HG02938 (cell line): ENCODE measurements at regions not wholly inside any gene's neighbourhood (a gene's known extent, or its start where the extent isn't known, plus 50 kb on each side); places are given as distances from the start of the nearest gene placed in this dataset.

Experiments used
- ATAC-seq: cut with Tn5 transposase; IDR thresholded peaks from one replicate; pipeline ENCODE4 v1.9.1; 2021; ENCODE audit warnings: mild to moderate bottlenecking, moderate library complexity; ENCODE audit not compliant: unreplicated experiment

GRCh38 chr11:80505771-80506170, 1064.9 kb upstream of the TENM4 start:
- ATAC-seq = no peak

- ATAC-seq = no peak
Observed at GRCh38 chr11:80503990-80504389, 1063.2 kb upstream of the TENM4 start.

GRCh38 chr11:80502511-80502910, 1061.7 kb upstream of the TENM4 start:
- ATAC-seq = no peak

GRCh38 chr11:80495116-80495515, 1054.3 kb upstream of the TENM4 start:
- ATAC-seq = no peak

GRCh38 chr11:80487952-80488351, 1047.1 kb upstream of the TENM4 start:
- ATAC-seq = no peak

GRCh38 chr11:80486678-80487077, 1045.8 kb upstream of the TENM4 start:
- ATAC-seq = no peak

GRCh38 chr11:80477178-80477577, 1036.3 kb upstream of the TENM4 start:
- ATAC-seq = no peak

- no peak for ATAC-seq
Observed at GRCh38 chr11:80473562-80473961, 1032.7 kb upstream of the TENM4 start.

- ATAC-seq = no peak
Observed at GRCh38 chr11:80469871-80470270, 1029.0 kb upstream of the TENM4 start.

GRCh38 chr11:80466570-80466969, 1025.7 kb upstream of the TENM4 start:
- no peak for ATAC-seq

- ATAC-seq = no peak
Observed at GRCh38 chr11:80462211-80462610, 1021.4 kb upstream of the TENM4 start.

GRCh38 chr11:80458376-80458775, 1017.5 kb upstream of the TENM4 start:
- ATAC-seq = no peak

- ATAC-seq = no peak
Observed at GRCh38 chr11:80457823-80458222, 1017.0 kb upstream of the TENM4 start.

GRCh38 chr11:80455818-80456217, 1015.0 kb upstream of the TENM4 start:
- ATAC-seq = no peak

- no peak for ATAC-seq
Observed at GRCh38 chr11:80451105-80451504, 1010.3 kb upstream of the TENM4 start.

- no peak for ATAC-seq
Observed at GRCh38 chr11:80448709-80449108, 1007.9 kb upstream of the TENM4 start.

- ATAC-seq = no peak
Observed at GRCh38 chr11:80443177-80443576, 1002.3 kb upstream of the TENM4 start.

- no peak for ATAC-seq
Observed at GRCh38 chr11:80441821-80442220, 1001.0 kb upstream of the TENM4 start.

GRCh38 chr11:80440835-80441234, 1000.0 kb upstream of the TENM4 start:
- no peak for ATAC-seq

GRCh38 chr11:80436547-80436946, 995.7 kb upstream of the TENM4 start:
- ATAC-seq = no peak

- ATAC-seq = no peak
Observed at GRCh38 chr11:80435345-80435744, 994.5 kb upstream of the TENM4 start.

- ATAC-seq = no peak
Observed at GRCh38 chr11:80432057-80432456, 991.2 kb upstream of the TENM4 start.

GRCh38 chr11:80424012-80424695, 983.3 kb upstream of the TENM4 start:
- no peak for ATAC-seq
